Keratinocyte (primary cell): ENCODE measurements at regions not wholly inside any gene's neighbourhood (a gene's known extent, or its start where the extent isn't known, plus 50 kb on each side); places are given as distances from the start of the nearest gene placed in this dataset.

Experiments used
- EZH2 ChIP-seq: IDR thresholded peaks from one replicate; pipeline ENCODE4 v1.6.1; 2012; ENCODE audit warnings: inconsistent platforms, mild to moderate bottlenecking, low read length, moderate library complexity
- TF ChIP-seq, protein P1 (sequence below), 3 experiments: IDR thresholded peaks in 1 of 3; conservative IDR thresholded peaks in 1 of 3; optimal IDR thresholded peaks in 1 of 3; 2 replicates in 2 of 3; 3 replicates in 1 of 3; pipeline versions ENCODE3 to v1.5.1; 2011; ENCODE audit warnings: low read length in 3 of 3, mild to moderate bottlenecking in 3 of 3, moderate library complexity in 2 of 3, control low read depth in 1 of 3, inconsistent platforms in 1 of 3; ENCODE audit not compliant: insufficient read depth in 2 of 3; ENCODE audit errors: extremely low read depth in 1 of 3

DNA sequence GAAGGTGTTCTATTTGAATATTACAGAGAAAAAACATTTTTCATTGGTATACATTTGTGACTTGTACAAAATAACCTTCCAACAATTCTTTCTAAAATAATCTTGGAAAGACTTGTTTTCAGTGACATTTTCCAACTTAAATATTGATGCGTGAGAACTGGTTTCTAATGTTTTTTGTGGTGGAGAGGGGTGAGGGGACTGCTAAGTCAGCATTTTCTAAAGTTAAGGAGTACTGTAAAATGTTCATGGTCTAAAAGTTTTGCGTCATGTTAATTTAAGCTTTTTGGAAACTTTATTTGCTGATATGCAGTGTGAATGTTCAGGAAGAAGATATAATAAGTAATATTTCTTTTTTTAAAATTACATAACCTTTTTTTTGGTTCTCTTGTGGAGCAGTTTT is 229.3 kb downstream of the MAGEB5 start:
- no peak for TF ChIP-seq EZH2
- TF ChIP-seq, protein P1, sequence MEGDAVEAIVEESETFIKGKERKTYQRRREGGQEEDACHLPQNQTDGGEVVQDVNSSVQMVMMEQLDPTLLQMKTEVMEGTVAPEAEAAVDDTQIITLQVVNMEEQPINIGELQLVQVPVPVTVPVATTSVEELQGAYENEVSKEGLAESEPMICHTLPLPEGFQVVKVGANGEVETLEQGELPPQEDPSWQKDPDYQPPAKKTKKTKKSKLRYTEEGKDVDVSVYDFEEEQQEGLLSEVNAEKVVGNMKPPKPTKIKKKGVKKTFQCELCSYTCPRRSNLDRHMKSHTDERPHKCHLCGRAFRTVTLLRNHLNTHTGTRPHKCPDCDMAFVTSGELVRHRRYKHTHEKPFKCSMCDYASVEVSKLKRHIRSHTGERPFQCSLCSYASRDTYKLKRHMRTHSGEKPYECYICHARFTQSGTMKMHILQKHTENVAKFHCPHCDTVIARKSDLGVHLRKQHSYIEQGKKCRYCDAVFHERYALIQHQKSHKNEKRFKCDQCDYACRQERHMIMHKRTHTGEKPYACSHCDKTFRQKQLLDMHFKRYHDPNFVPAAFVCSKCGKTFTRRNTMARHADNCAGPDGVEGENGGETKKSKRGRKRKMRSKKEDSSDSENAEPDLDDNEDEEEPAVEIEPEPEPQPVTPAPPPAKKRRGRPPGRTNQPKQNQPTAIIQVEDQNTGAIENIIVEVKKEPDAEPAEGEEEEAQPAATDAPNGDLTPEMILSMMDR (optimal IDR thresholded peaks at IDR 0.05 in 1 of 3, IDR thresholded peaks at IDR 0.05 in 1 of 3, conservative IDR thresholded peaks at IDR 0.05 in 1 of 3; ENCODE audit: extremely low read depth in 1 of 3, insufficient read depth in 2 of 3, low read length in 3 of 3) = no peak
